Amniotic stem cell (primary cell): ENCODE measurements at regions not wholly inside any gene's neighbourhood (a gene's known extent, or its start where the extent isn't known, plus 50 kb on each side); places are given as distances from the start of the nearest gene placed in this dataset.

Source experiments
- DNase-seq: peaks from one replicate; lab custom pipeline; 2025; lab: John Stamatoyannopoulos, UW

GRCh38 chr6:108734271-108734922, 113.8 kb upstream of the ARMC2 start:
- no peak for DNase-seq

DNA sequence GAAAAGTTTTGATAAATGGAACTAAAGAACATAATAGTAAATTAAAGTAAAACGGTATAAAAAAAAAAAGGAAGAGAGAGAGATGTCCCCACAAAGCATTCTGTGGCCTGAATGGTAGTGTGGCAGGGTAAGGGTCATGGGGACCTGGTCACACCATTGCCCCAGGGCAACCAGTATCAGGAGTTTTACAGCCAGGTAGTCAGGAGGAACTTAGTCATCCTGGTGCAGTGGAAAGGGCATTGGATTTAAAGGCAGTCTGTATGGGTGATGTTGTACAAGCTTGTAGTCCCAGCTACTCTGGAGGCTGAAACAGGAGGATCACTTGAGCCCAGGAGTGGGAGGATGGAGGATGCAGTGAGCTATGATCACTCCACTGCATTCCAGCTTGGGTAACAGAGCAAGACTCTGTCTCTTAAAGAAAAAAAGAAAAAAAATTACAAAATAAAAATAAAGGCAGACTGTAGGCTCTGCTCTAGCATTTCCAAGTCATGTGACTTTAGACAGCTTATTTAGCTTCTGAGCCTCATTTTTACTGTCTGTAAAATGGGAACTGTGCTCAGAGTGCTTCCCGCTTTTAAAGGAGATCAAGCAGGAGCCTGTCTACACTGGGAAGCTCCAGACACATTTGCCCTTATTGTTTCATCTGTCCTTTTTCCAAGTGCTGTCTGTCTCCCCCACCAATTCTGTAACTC, 112.8 kb upstream of the ARMC2 start:
- DNase-seq, result no peak

- DNase-seq, result no peak
These were observed 112.2 kb upstream of the ARMC2 start for GRCh38 chr6:108736002-108736361.

- peak; percentile 76 for DNase-seq
These were observed 111.4 kb upstream of the ARMC2 start for GRCh38 chr6:108736832-108737231.

DNA sequence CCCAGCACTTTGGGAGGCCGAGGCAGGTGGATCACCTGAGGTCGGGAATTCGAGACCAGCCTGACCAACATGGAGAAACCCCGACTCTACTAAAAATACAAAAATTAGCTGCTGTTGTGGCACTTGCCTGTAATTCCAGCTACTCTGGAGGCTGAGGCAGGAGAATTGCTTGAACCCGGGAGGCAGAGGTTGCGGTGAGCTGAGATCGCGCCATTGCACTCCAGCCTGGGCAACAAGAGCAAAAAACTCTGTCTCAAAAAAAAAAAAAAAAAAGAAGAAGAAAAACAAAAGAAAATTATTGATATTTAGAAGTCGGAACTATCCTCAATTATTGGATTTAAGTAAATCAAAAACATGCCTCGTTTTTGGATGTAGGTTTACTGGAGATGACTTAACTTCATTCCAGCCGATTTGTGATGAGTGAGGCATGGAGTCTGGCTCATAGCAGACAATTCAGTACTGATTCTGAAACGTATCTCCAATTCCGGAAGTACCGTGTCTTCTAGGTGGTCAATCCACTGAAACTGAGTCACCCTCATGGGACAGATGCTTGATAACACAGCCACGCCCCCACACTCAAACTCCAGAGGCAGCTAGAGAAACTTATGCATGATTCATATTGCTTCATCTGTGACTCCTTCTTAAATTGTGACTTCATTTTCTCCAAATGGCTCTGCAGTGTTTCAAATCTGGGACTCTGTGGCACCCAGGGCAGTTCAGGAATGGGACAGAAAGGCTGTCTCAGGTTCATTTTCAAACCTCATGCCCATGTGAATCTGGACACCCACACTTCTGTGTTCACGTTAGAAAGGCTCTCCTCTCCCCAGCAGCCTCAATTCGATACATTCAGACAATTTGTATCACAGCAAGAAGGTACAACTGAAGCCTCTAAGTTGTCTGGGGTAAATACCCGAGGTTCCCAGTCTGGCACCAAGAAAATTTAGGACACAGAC, 110.4 kb upstream of the ARMC2 start:
- DNase-seq, result peak; percentile 99

GRCh38 chr6:108738684-108739416, 109.4 kb upstream of the ARMC2 start:
- no peak for DNase-seq

- no peak for DNase-seq
These were observed 108.5 kb upstream of the ARMC2 start for GRCh38 chr6:108739496-108740330.

GRCh38 chr6:108741331-108741989, 106.8 kb upstream of the ARMC2 start:
- DNase-seq, result no peak

- no peak for DNase-seq
These were observed 106.2 kb upstream of the ARMC2 start for GRCh38 chr6:108742041-108742440.

- no peak for DNase-seq
These were observed 103.8 kb upstream of the ARMC2 start for GRCh38 chr6:108744244-108744972.

- DNase-seq, result no peak
These were observed 103.2 kb upstream of the ARMC2 start for GRCh38 chr6:108744996-108745395.

GRCh38 chr6:108745664-108746336, 102.4 kb upstream of the ARMC2 start:
- DNase-seq, result no peak

DNA sequence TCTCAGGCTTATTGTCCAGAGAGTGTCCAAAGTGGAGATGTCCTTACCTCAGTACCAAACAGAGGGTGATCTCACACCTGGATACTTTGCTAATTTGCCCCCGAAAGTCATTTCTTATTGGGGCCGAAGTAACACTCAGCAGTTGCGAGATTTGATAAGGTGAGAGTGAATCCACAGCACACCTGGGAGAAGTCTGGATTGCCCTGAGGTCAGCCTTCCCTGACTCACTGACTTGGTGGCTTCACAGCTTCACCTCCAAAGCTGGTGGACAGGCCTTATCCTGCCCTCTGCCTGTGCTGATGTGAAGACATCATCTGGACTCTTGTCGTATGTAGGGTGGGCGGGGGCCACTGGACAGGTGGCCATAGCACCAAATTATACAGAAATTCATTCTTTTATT, 101.9 kb upstream of the ARMC2 start:
- DNase-seq, result no peak

GRCh38 chr6:108746836-108747575, 101.2 kb upstream of the ARMC2 start:
- DNase-seq, result no peak

DNA sequence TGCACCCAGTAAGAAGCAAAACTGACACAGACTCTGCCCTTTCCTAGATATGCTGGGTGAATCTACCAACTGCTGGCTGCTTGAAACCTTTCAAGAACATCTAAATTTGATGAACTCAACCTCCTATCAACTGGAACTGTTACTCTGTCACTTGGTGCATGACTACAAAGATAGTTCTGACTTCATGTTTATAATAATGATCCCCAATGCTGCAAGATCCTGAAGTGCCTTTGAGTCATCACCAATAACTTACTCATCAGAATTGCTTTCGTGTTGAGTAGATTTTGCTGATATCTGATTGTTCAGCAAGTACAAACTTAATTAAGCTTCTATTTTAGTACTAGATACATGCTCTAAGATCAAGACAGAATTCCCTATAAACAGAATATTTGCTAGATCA, 100.2 kb upstream of the ARMC2 start:
- no peak for DNase-seq

GRCh38 chr6:108748959-108749358, 99.3 kb upstream of the ARMC2 start:
- no peak for DNase-seq

GRCh38 chr6:108750801-108751200, 97.4 kb upstream of the ARMC2 start:
- no peak for DNase-seq

DNA sequence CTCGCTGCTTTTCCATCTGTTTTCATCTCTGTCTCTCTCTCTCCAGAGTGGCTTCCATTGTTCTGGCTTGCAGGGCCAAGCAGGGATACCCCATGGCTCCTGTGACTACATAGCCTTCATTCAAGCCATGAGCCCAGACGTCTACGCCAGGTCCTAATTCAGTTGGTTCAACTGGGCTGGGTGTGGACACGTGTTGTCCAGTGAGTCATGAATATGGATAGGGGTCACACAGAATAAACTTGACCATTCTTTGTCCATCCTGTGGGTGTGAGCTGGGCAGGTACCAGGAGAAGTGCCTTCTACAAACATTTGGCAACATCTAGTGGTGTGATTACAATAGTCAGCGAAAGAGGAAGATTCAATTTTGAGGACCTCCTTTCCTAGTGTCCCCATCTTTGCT, 96.9 kb upstream of the ARMC2 start:
- DNase-seq, result no peak
